T-helper 9 cell (primary cell): ENCODE measurements at regions not wholly inside any gene's neighbourhood (a gene's known extent, or its start where the extent isn't known, plus 50 kb on each side); places are given as distances from the start of the nearest gene placed in this dataset.

ENCODE experiments used
- DNase-seq: peaks from one replicate; pipeline ENCODE4 v3.0.0-alpha.2; 2020

DNA sequence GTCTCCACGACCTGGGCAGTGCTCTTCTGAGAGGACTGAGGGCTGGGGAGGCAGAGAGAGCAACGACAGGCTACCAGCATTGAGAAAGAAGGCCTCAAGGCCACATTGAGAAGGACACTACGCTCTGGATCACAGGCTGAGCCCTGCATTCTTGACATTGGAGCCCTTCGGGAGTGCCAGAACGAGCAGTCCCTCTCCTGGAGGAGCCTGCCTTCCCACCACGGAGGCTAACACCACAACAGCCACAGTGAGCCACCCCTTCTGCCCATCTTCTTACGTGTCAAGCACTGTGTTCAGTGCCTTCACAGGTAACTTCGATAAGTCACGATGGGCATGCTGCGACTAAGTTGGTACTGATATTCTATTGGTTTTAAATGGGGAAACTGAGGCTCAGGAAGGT is 267.8 kb downstream of the RPS24 start:
- DNase-seq: no peak

DNA sequence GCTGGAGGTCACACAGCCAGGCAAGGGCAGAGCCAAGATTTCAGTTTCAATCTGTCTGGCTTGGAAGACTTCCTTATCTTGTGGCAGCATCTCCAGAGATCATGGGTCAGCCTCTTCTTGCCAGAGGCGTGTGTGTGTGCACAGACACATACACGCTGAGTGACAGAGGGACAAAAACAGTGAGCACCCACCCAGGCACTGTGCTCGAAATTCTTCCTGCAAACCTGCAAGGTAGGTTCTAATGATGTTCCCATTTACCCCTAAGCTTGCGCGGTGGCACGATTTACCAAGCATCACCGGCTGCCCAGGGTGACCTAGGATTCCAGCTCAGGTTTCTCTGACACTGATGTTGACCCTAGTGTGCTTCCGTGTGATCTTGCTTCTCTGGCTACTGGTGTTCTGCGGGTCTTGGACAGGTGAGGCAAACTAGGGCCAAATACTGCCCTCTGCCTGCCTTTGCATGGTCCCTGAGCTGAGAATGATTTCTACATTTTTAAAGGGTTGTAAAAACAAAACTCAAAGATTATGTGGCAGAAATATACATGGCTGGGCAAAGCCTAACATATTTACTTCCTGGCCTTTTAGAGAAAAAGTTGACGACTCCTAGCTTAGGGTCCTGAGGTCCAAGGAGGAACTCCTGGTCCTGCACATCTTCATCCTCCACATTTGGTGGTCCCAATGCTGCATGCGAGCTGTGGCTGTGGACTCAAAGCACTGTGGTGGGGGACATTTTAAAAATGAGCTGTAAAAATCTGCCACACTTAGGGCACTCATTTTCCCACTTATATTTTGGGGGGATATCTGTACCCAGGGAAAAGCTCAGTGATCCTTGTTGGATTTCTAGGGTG is 268.5 kb downstream of the RPS24 start:
- DNase-seq: no peak

DNA sequence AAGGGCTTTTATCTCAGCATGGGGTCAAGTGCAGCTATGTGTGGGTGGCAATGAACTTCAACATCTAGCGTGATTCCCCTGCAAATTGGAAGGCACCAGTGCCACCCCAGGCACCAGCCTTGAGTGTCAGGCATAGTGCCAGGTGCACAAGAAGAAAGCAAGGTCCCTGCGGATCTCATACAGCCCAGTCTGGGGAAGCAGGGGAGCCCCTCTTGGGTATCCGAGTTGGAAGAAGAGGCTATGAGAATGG is 269.0 kb downstream of the RPS24 start:
- no peak for DNase-seq

DNA sequence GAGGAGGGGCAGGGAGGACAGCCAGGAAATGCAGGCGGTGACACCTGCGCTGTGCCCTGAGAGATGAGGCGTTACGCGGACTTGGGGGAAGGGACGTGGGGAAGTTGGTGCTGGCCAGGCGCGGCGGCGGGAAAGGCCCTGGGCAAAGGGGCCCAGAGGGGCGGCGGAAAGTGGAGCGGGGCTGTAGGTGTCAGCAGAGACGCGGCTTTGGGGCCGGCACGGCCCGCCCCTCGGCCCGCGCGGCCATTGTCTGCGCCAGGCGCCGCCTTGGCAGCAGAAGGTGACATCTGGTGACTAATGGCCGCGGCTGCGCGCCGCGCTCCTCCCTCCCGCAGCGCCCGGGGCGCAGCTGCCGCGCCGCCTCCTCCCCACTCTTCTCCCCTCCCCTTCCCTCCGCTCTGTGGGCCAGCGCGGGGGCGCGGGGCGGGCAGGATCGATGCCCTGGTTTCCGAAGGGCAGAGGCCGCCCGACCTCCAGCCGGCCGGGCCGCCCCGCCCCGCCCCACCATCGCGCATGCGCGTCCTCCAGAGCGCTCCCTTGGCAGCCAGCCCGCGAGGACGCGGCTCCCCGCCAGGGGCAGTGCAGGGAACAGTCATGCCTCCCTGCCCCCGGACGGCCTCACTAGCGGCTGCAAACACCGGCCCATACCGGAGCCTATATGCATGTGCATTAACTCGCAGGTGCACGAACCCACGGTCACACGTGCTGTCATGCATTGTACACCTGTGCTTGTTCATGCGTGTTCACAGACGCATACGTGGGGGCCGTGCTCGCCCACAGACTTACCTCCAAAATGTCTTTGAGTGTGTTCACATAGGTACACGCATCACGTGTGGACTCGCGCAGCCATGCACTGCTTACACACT is 269.6 kb downstream of the RPS24 start:
- peak; percentile 97 for DNase-seq

DNA sequence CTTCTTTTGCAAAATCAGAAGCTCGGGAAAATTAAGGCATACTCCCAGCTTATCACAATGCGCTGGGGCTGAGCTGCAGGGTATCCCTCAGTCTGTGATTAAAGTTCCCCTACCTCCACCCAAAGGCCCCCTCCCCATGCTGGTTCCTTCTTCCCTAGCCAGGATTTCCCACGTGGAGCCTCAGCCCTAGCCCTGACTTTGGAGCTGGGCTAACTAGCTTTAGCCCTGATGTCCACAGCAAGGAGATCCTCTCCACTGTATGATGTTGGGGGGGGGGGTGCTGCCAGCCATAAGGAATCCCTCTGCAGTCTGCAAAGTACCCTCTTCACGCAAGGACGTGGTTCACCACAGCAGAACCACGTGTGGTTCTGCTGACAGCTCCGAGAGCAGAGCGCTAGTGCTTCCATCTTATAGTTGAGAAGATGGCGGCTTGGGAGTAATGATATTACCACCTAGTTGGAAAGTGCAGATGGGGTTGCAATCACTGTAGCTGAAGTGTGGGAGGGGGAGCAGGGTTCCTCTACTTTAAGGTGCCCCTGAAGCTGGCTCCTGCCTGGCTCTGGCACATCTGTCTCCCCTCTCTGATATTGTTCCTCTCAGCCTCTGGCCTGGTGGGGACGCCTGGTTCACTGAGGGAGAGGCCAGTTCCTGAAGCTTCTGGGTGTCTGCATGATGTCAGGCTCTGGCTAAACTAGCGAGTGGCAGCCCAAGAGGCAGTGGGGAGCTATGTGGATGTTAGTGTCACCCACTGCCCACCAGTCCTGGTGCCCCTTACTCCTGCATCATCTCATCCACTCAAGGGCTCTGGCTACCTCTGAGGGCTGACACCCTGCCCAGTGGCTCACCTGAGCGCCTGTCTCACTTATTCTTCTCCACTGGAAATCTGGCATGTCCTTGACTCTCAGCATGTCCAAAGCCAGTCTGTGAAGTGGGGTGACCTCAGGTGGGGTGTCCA is 270.7 kb downstream of the RPS24 start:
- DNase-seq: no peak

DNA sequence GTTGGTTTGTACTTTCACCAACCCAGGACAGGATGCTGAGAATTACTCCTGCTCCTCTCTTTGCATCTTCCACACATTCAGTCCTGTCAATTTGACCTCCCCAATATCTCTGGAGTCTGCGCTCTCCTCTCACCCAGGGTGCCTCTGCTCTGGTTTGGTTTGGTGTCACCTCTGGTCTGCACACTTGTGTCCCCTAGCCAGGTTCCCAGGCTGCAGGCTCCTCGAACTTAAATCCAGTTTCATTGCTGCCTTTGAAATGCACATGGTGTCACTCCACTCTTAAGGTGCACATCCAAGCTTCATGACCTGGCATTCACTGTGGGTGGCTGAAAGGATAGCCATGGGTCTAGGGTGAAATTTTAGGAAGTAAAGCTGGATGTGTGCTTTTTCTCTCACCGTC is 271.6 kb downstream of the RPS24 start:
- DNase-seq: no peak

DNA sequence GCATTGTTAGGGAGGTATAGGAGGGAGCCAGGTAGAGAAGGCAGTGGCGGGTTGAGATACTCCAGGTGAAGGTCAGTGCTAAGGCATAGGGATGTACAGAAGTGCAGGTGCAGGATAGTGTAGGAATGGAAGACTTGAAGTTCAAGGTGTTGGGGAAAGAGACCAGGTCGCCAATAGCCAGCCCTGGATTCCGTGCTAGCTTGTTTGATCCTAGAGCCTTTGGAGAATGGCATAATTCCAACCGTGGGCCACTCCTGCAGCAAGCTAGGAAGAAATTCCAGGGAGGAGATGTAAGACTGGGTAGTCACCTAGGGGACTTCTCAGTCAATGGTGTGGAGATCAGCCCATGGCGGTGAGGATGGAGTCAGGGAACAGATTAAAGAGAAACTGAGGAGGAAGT is 272.7 kb downstream of the RPS24 start:
- DNase-seq: no peak

DNA sequence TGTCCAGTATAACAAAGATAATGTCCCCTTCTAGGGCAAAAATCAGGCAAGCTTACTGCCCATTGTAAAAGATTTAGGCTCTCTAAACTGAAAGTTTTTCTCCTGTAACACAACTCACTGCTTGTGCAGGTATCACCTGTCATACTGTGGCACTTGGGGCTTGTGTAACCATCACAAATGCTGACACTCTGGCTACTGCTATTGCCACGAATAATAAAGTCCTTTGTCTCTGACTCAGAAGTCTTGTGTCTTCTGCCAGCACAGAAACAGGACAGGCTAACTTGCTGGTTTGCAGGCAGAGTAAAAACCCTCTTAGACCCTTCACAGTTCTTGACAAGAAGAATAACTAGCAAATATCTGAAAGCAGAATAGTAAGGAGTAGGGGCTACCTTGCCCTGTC is 273.9 kb downstream of the RPS24 start:
- no peak for DNase-seq

DNA sequence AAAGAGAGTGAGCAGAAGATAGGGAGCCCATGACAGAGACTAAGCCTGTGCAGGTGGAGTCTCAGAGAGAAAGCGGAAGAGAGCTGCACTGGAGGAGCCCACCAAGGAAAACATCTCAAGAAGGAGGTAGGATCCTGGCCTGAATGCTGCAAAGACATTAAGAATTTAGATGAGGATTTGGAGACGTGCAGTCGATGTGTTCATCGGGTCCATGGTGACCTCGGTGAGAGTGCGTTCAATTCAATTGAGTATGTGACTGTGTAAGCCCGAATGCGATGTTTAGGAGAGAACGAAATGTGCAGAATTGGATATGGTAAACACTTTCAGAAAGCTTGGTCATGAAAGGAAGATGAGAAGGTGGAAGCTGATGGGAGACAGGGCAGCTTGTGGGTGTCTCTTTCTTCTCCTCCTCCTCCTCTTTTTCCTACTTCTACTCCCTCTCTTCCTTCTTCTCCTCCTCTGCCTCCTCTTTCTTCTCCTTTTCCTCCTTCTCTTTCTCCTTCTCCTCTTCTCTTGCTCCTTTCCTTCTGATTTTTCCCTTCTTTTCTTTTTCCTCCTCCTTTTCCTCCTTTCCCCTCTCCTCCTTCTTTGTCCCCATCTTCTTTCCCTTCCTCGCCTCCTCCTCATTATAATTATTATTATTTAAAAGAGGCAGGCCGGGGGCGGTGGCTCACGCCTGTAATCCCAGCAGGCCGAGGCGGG is 276.0 kb downstream of the RPS24 start:
- DNase-seq: no peak

DNA sequence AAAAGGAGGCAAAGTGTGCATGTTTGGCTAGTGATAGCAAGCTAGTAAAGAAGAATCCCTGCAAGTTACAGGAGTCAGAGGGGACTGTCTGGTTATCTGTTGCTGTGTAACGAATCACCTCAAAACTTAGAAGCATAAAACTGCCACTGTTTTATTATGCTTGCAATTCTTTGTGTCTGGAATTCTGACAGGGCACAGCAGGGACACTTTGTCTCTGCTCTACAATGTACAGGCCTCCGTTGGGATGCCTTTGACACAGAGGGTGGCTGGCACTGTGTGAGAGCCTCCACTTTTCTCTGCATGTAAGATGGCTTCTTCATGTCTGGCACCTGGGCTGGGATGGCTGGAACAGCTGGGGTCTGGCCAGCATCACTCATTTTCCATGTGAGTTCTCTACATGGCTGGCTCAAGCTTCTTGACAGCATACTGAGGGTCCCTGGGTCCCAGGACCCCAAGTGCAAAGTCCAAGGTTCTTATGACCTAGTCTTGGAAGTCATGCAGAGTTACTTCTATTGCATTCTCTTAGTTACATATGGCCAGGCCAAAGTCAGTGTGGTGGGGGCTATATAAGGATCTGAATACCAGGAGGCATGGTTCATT is 276.9 kb downstream of the RPS24 start:
- DNase-seq: no peak

DNA sequence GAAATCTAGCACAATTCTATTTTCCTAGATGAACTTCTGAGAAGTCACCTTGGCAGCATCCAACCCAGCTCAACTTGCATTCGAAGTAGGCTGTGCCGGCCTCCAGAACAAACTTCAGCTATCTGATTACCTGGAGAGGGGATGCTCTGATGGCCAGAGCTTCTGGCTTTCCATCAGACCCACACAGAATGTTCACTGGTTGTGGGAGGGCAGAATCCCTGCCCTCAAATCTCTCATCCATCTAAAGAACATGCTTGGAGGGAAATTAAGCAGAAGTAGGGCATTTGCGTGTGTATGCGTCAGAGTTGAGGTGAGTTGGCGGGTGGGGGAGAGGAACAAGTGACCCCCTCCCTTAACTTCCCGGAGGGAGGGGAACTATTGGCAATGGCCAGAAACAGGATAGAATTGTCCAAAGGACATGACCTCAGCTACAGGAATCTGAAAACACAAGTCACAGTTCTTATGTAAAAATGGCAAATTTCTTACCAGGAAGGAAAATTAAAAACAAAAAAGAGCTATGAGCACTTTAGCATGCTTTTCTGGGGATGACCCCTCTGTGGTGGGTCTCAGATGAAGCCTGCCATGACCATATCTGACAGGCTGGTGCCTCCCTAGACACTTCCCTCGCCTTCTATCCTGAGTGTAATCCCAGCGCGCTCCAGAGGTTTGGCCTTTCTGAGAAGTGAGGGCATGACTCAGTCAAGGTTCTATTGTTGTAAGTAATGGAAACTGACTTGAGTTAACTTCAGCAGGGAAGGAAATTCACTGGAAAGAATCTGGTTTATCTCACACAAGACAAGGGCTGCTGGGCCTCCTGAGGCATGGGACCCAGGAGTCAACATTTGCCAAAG is 278.8 kb downstream of the RPS24 start:
- no peak for DNase-seq

DNA sequence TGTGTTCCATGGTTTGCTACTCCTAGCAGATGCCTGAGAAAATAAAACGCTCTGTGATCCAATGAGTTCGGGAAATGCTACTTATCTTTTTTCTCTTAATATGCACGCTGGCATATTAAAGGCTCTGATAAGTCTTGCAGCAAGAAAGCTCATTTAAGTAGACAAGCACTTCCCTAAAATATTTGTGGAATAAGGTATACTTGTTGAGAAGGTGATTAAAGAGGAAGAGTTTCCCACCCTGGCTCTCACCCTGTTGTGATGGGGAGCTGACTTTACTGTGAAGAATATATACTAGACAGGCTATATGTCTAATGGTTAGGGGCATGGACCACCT is 279.4 kb downstream of the RPS24 start:
- DNase-seq: no peak

DNA sequence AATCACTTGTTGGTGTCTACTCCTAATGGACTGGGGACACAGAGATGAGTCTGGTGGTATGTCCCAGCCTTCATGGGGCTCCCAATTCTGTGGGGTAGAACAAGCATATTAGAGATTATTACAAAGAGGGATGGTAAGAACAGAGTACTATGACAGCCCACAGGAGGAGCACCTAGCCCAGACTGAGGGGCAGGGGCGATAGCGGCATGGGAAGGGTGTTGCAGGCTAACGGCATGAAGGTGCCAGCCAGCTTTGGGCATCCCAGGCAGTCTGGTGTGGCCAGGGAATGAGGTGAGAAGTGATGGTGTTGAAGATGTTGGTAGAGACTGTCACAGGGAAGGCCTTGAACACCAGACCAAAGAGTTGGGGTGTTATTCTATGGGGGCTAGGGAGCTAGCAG is 280.0 kb downstream of the RPS24 start:
- no peak for DNase-seq

DNA sequence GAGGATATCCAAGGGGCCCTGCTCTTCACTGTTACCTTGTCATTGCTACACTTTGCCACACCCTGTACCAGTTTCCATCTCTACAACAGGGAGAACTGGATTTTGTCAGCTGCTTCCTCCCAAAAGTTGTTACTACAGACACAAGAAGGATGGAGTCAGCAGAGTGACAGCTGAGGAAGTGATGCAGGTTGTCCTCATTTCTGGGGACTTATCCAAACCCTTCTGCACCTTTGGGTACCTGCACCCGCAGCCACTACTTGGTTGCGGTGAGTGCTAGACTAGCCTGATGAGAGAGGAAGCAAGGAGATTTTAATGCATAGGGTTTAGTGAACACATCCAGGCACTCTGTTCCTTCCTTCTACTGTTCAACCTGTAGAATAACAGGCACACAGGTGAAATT is 281.0 kb downstream of the RPS24 start:
- no peak for DNase-seq

DNA sequence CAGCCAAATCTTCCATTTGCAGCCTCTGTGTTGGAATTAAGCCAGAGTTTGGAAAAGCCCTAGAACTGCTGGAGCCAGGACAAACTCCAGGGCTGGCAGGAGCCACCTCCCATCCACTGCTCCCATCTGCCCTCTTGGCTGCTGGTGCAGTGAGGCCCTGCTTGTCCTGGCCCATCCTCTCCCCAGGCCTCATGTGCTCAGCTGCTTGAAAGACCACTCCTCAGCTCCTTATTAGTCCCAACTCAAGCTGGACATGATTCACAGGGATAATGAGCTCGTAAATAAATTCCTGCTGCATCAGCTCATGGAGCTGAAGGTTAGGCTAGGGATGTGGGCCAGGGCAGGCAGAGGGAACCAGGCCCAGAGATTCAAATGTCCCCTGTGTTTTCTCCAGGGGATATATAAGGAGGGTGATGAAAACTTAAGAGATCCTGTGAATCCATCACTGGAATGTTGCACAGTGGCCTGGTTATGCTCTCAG is 282.8 kb downstream of the RPS24 start:
- DNase-seq: no peak

DNA sequence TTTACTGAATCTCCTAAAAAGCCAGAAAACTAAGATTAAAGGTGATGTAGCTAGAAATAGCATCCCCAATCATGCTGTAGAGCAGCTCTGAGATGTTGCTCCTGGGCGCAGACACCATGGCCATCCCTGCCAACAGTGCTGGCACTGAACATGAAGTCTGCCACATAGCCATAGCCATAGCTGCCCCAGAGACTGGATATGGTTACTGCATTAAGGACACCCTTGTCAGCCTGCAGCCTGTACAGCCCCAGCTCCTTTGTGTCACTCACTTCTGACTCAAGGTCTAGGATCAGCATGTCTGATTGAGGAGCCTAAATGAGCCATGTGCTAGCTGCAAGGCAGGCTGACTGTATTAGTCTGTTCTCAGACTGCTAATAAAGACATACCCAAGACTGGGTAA is 284.6 kb downstream of the RPS24 start:
- DNase-seq: no peak

DNA sequence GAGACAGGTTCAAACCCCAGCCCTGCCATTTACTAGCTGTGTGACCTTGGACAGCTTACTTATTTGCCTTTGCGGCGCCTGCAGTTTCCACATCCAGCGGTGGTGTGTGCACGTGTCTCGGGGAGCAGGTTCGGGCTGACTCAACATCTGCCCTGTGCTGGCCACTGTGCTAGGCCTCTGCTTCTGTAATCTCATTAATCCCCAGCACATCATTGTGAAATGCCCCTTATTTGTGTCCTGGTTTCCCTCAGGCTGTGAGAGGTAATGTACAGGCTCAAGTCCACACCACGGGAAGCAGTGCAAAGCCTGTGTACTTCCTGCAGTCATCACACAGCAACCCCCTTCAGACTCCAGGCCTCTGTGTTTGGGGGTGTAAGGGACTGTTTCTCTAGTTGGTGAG is 285.7 kb downstream of the RPS24 start:
- no peak for DNase-seq

DNA sequence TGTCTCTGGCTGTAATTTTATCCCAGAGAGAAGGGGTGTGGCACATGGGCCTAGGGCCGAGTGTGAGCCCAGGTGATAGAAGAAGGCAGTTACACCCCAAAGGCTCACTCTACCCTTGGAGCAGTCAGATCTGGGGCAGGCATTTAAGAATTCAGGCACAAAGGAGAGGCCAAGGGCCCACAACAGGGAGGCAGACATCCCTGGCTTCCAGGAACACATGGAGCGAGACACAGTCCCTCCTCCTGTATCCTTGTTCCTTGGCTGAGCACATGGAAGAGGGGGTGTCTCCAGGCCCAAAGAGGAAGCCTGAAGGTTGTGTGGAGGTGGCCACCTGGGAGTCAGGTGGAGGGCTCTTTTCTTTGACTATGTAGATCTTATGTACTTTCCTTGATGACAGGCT is 286.2 kb downstream of the RPS24 start:
- no peak for DNase-seq

DNA sequence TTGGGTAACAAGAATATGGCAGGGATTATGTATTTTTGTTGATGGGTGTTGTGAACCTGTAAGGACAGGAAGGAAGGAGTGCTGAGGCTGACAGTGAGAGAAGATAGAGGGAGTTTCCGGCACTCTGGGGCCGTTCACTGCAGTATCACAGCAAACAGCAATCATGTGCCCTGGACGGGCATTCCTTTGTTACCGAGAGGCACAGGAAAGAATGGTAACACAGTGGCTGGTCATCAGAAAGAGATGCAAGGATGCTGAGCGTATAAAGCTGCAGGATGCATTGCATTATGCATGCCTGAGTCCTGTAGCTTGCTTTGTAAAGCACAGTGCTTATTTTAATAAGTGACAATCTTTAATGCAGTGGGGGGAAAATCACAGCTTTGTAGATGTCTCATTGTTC is 286.8 kb downstream of the RPS24 start:
- DNase-seq: no peak

DNA sequence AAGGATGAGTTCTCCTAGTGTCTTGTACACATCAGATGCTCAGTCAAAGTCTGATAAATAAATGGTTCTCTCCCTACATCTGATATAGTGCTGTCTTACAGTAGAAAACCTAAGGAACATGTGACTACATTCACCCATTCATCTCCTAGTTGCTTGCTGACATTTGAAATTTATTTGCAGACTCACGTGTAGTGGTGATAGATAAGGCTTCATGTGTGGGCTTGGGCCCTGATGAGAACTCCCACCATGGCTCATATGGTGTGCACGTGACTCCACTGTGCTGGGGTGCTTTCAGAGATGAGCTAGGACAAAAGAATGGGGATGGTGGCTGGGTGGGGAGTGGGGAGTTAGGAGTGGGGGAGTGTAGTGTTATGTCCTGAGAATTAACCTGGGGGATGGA is 287.3 kb downstream of the RPS24 start:
- no peak for DNase-seq

DNA sequence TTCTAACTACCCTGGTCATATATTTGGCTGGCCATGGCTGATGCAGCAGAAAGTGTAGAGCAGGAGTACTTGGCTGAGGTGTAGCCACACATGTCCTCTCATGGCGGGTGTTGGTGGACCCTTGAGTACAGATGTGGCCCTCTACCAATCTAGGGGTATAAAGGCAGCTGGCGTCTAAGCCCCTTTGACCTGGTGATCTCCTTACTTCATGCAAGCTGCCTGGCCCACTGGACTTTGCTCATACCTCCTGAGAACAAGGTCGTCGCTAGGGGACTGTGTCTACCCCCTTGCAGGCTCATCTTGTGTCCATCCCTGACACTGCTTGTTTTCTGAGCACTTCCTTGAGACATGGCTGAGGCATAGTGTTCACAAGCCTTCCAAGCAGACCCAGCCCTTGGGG is 287.8 kb downstream of the RPS24 start:
- no peak for DNase-seq
